ENCODE measurements at regions not wholly inside any gene's neighbourhood (a gene's known extent, or its start where the extent isn't known, plus 50 kb on each side); places are given as distances from the start of the nearest gene placed in this dataset.

DNA sequence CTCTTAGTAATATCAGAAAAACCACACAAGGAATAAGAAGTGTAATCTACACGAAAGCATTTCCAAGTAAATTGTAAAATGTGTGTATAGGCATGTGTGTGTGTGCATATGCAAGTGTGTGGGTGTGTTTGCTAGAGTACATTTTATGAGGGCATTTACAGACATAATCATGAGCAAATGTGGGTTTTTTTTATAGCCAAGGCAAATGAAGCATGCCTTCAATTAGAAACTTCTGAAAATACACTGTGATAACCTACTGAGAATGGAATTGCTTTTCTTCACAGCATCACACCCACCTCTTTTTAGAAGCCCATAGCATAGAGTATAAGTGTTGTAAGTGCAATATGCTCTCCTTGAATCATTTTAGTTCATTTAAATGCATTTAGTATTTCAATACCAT, 1721.1 kb downstream of the GRIK2 start:
- H3K9ac ChIP-seq (ENCODE audit: low read length) = no peak overlapping the region
- no peak for TF ChIP-seq EZH2phosphoT487 (IDR thresholded peaks at IDR 0.05; ENCODE audit: low read depth)
- TF ChIP-seq, protein P1, sequence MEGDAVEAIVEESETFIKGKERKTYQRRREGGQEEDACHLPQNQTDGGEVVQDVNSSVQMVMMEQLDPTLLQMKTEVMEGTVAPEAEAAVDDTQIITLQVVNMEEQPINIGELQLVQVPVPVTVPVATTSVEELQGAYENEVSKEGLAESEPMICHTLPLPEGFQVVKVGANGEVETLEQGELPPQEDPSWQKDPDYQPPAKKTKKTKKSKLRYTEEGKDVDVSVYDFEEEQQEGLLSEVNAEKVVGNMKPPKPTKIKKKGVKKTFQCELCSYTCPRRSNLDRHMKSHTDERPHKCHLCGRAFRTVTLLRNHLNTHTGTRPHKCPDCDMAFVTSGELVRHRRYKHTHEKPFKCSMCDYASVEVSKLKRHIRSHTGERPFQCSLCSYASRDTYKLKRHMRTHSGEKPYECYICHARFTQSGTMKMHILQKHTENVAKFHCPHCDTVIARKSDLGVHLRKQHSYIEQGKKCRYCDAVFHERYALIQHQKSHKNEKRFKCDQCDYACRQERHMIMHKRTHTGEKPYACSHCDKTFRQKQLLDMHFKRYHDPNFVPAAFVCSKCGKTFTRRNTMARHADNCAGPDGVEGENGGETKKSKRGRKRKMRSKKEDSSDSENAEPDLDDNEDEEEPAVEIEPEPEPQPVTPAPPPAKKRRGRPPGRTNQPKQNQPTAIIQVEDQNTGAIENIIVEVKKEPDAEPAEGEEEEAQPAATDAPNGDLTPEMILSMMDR (IDR thresholded peaks at IDR 0.05; ENCODE audit: low read depth, low read length) = no peak
- no peaks in the 10 kb centered on the region for H3K9me3 ChIP-seq (ENCODE audit: insufficient read depth, low read length)
- no peaks in the 10 kb centered on the region for H3K79me2 ChIP-seq (ENCODE audit: low read length)
- H2AFZ ChIP-seq (ENCODE audit: low read depth, low read length) = no peak overlapping the region
- no peak overlapping the region for H3K4me3 ChIP-seq (ENCODE audit: low read length)
- no peaks in the 10 kb centered on the region for H3K4me1 ChIP-seq (ENCODE audit: low read length)
- no peak overlapping the region for H3K4me2 ChIP-seq (ENCODE audit: low read length)
- no peaks in the 10 kb centered on the region for H3K36me3 ChIP-seq (replicated peaks; ENCODE audit: low read depth, low read length)
- H4K20me1 ChIP-seq (ENCODE audit: insufficient read depth, low read length) = no peaks in the 10 kb centered on the region
- no peak overlapping the region for H3K27ac ChIP-seq (ENCODE audit: low read length)
- H3K27me3 ChIP-seq (ENCODE audit: low read depth, low read length) = no peaks in the 10 kb centered on the region

DNA sequence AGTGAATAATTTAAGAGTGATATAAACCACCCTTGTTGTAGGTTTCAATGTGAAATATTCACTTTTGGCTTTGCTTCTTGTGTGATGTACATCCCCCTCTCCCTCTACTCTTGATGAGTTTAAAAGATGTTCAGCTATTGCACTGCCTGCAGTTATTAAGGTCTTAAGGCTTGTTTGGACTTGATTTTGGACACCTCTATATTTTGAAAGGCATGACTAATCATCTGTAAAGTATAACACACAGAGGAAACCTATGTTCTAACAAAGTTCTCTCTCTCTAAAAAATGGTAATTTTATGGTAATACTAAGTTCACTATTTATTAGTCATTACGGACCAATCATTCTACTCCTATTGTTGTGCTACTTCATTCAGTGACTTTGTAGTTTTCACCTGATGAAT, 1719.9 kb downstream of the GRIK2 start:
- no peaks in the 10 kb centered on the region for H3K4me1 ChIP-seq (ENCODE audit: low read length)
- H4K20me1 ChIP-seq (ENCODE audit: insufficient read depth, low read length) = no peaks in the 10 kb centered on the region
- H3K36me3 ChIP-seq (replicated peaks; ENCODE audit: low read depth, low read length) = no peaks in the 10 kb centered on the region
- no peak overlapping the region for H3K4me2 ChIP-seq (ENCODE audit: low read length)
- no peaks in the 10 kb centered on the region for H3K27me3 ChIP-seq (ENCODE audit: low read depth, low read length)
- H3K79me2 ChIP-seq (ENCODE audit: low read length) = no peaks in the 10 kb centered on the region
- no peaks in the 10 kb centered on the region for H3K9me3 ChIP-seq (ENCODE audit: insufficient read depth, low read length)
- TF ChIP-seq, protein P1 (IDR thresholded peaks at IDR 0.05; ENCODE audit: low read depth, low read length) = no peak
- no peak for TF ChIP-seq EZH2phosphoT487 (IDR thresholded peaks at IDR 0.05; ENCODE audit: low read depth)
- H3K4me3 ChIP-seq (ENCODE audit: low read length) = no peak overlapping the region
- H2AFZ ChIP-seq (ENCODE audit: low read depth, low read length) = no peak overlapping the region
- no peak overlapping the region for H3K9ac ChIP-seq (ENCODE audit: low read length)
- no peak overlapping the region for H3K27ac ChIP-seq (ENCODE audit: low read length)

DNA sequence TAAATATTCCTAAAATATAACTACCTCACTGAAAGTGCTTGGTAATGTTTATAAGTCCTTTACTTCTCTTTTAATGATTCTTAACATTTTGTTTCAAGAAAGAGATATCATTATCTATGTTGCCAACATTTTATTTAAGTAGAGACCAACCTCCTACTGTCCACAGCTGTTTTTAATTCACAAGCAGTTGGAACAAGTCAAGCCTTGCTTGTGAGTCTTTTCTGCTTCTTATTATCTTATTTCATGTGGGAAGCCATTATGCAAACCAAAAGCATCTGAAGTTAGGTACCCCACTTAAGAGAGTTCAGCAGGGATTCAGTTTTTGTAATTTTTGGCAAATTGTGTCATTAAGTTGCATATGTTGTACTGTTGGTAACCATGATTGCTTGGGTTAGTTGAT, 1714.5 kb downstream of the GRIK2 start:
- no peak overlapping the region for H3K27ac ChIP-seq (ENCODE audit: low read length)
- H3K9ac ChIP-seq (ENCODE audit: low read length) = no peak overlapping the region
- H3K27me3 ChIP-seq (ENCODE audit: low read depth, low read length) = no peaks in the 10 kb centered on the region
- H3K9me3 ChIP-seq (ENCODE audit: insufficient read depth, low read length) = no peaks in the 10 kb centered on the region
- H3K4me2 ChIP-seq (ENCODE audit: low read length) = no peak overlapping the region
- H2AFZ ChIP-seq (ENCODE audit: low read depth, low read length) = no peak overlapping the region
- H3K79me2 ChIP-seq (ENCODE audit: low read length) = no peaks in the 10 kb centered on the region
- TF ChIP-seq EZH2phosphoT487 (IDR thresholded peaks at IDR 0.05; ENCODE audit: low read depth) = no peak
- TF ChIP-seq, protein P1 (IDR thresholded peaks at IDR 0.05; ENCODE audit: low read depth, low read length) = no peak
- no peaks in the 10 kb centered on the region for H3K4me1 ChIP-seq (ENCODE audit: low read length)
- no peaks in the 10 kb centered on the region for H4K20me1 ChIP-seq (ENCODE audit: insufficient read depth, low read length)
- no peaks in the 10 kb centered on the region for H3K36me3 ChIP-seq (replicated peaks; ENCODE audit: low read depth, low read length)
- no peak overlapping the region for H3K4me3 ChIP-seq (ENCODE audit: low read length)

DNA sequence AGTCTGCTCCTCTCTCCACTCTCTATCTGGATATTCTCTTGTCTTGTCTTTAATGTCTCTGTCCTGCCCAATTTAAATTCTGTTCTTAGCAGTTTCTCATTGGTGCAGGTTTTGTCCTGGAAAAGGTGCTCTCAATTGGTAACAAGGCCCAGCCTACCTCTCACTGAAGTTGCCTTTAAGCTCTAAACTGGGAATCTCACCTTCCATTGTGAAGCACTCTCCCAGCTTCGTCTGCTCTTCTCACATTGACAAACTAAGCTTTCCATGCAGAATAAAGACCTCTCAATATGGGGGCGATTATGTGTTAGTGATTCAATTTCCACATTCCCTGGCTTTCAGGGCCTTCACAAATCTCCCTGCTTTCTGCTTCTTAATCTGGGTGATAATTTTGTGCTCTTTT, 1712.2 kb downstream of the GRIK2 start:
- H3K4me2 ChIP-seq (ENCODE audit: low read length) = no peak overlapping the region
- no peaks in the 10 kb centered on the region for H3K27me3 ChIP-seq (ENCODE audit: low read depth, low read length)
- TF ChIP-seq, protein P1 (IDR thresholded peaks at IDR 0.05; ENCODE audit: low read depth, low read length) = no peak
- no peak for TF ChIP-seq EZH2phosphoT487 (IDR thresholded peaks at IDR 0.05; ENCODE audit: low read depth)
- H3K4me3 ChIP-seq (ENCODE audit: low read length) = no peak overlapping the region
- no peaks in the 10 kb centered on the region for H3K79me2 ChIP-seq (ENCODE audit: low read length)
- no peaks in the 10 kb centered on the region for H3K36me3 ChIP-seq (replicated peaks; ENCODE audit: low read depth, low read length)
- no peak overlapping the region for H3K27ac ChIP-seq (ENCODE audit: low read length)
- no peaks in the 10 kb centered on the region for H3K4me1 ChIP-seq (ENCODE audit: low read length)
- H4K20me1 ChIP-seq (ENCODE audit: insufficient read depth, low read length) = no peaks in the 10 kb centered on the region
- no peak overlapping the region for H3K9ac ChIP-seq (ENCODE audit: low read length)
- H3K9me3 ChIP-seq (ENCODE audit: insufficient read depth, low read length) = no peaks in the 10 kb centered on the region
- H2AFZ ChIP-seq (ENCODE audit: low read depth, low read length) = no peak overlapping the region
